HG02571 (cell line): ENCODE measurements at regions not wholly inside any gene's neighbourhood (a gene's known extent, or its start where the extent isn't known, plus 50 kb on each side); places are given as distances from the start of the nearest gene placed in this dataset.

Source experiments
- ATAC-seq: cut with Tn5 transposase; IDR thresholded peaks from one replicate; pipeline ENCODE4 v1.9.1; 2021; ENCODE audit warnings: mild to moderate bottlenecking, moderate library complexity; ENCODE audit not compliant: unreplicated experiment

DNA sequence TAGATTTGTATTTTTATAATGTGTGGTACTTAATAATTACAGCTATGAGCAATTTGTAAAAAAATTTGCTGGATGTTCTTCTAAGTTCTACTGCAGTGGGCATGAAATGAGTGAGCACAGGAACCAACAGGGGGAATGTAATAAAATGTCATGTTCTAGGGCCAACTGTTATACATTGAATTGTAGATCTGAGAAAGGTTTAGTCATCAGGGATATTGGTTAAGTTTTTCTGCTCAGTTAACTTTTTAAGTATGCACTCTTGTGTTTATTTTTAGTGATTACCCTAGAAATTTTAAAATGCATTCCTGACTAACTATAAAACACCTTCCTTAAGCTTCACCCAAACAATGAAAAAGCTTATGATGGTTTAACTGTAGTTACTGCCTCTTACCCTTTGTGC, 101.8 kb downstream of the CAND1 start:
- no peak for ATAC-seq

DNA sequence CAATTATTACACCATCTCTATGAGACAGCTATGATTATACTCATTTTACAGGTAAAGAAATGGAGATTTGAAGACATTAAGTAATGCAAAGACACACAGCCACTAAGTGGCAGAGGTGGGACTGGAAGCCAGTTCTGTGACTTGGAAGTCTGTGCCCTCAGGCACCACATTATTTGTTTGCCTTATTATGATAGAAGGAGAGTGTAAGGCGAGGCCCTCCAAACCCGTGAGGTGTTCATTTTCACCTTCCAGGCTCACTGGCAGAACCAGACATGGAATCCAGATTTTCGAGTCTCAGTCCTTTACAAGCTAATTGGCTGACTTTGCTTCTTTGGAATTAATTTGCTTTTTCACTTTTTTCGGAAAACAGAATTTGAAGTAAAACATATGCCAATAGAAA, 107.9 kb downstream of the CAND1 start:
- no peak for ATAC-seq

DNA sequence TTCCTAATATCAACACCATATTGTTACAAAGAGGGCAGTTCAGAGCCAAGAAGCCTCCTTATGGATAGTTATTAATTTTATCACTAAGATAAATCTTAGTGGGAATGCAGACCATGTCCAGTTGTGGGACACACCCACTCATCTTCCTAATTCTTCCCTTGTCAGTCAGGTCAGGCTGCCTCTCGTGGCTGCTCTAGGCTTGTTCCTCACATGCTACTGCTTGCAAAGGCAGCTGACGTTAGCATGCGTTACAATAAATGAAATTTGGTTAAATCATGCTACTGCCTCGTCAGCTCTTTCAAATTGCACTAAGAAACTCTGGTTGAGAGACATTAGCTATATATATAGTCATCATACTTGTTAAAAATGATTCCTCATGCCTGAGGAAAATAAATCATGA, 108.4 kb downstream of the CAND1 start:
- ATAC-seq, result no peak

DNA sequence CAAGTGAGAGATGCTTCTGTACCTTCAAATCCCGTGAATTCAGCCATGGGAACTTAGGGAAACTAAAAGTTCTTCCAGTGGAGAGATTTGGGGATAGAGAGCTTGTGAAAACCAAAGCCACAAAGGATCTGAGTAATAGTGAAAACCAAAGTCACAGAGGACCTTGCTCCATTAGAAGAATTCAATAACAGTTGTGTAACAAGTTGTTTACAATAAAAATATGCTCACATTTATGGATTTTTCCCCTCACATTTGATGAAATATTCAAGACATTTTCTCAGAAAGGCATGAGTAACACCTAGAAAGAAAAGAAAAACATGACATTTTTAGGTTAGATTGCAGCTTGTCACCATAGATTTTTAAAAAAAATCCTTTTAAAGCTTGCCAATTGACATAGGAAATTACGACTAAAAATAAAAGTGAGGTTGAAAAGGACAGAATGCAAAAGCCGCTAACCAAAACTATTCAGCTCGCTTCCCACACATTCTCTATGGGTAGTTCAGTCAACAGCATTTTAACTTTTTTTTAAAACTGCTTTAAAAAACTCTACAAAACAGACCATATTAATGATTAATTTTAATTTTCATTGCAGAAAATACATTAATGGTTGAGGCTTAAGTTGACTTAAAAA, 113.2 kb downstream of the CAND1 start:
- no peak for ATAC-seq

DNA sequence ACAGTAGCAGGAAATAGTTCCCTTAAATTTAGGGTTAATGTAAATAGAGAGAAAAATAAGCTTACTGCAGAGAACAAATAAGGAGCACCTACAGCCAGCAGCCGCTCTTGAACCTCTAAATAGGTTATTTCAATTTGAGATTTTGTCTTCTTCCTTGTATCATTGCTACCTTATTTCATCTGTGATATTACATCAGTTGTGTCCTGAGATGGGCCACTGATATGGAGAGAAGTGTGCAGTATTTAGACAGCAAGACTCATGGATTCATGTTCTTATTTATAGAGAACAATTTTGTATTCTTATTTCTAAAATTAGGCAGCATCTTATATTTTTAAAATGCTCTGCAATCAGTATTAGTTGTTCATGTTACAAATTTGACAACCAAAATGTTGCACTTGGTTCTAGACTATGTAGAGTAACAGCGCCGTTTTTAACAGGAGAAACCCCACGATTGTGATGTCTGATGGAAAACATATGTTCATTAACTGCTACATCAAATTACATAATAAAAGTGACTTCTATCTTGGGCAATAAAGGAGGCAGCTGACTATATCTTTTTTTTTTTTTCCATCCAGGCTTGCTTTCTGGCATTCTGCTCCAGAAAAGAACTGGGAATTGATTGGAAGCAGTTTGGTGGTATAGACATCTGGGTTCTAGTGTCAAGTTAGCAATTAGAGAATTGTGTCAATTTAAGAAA, 117.9 kb downstream of the CAND1 start:
- ATAC-seq, result no peak

DNA sequence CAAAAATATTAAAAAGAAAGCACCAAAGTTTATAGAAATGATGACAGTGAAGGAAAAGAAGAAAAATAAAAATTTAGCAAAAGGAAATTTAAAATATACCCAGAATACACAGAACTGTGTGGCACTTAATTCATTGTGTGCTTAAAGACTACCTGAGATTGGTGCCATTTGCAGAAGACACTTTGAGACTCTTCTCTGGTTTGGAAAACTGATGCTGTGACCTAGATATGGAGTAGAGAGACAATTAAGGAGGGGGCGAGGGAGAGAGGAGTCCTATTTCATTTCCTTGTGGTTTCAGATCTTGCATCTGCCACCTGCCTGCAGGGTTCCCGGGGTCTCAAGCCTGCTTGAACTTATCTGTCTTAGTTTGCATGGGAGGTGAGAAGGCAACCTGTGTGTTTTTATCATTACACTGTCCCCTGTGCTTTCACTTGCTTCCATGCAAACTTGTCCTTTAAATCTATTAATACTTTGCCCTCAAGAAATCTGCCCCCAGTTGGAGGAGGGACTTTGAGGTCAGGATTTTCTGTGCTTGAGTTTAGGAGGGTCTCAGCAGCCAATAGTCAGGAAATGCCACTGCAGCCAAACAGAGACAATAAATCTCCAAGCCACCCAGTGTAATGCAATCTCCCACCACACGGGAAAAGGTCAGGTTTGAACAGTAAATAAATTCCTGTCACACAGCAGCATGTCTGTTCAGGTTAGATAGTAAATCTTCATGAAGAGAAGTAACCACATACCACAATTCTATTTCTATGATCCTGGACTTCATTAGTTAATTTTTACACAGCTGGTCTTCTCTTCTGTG, 119.4 kb downstream of the CAND1 start:
- no peak for ATAC-seq

DNA sequence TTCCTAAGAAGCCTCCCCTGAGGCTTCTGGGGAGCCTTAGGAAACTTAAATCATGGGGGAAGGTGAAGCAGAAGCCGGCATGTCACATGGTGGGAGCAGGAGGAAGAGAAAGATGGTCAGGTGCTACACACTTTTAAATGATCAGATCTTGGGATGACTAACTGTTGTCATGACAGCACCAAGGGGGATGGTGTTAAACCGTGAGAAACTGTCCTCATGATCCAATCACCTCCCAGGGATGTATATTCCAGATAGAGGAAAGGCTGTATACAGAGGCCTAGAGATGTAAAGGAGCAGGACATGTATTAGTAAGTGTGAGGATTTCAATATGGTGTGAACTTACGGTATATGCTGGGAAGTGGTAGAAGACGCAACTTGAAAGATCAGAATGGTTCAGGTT, 121.1 kb downstream of the CAND1 start:
- ATAC-seq, result no peak

DNA sequence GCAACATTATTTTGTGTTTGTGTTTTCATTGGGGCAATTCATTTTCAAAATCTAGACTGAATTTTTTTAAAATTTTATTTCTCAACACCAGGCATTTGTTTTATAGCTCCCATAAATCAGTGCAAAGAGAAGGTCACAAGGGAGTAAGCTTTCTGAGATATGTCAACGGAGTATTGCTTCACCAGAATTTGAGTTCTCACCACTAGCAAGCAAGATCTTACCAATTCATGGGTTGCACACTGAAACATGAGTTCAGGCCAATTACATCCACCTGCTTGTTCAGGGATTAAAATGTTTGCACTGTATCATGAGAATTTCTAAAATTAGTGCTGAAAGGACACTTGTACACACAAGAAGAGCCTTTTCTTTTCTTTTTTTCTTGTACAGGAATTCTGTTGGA, 121.9 kb downstream of the CAND1 start:
- no peak for ATAC-seq

DNA sequence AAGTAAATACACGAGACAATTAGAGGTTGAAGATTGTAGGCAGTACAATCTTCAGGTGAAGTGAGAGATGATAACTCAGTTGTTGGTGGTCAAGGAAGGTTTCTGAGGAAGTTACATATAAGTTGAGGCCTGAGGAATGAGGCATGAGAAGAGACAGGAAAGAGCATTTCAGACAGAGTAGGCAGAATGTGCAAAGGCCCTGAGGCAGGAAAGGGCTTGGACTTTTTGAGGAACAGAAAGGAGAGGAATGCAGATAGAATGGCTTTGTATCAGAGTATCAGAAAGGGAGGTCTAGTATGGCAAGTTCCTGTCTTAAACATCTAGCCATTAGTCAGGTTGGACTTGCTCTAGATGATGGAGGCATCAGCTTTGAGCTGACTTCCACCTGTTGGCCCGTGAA, 122.5 kb downstream of the CAND1 start:
- no peak for ATAC-seq

DNA sequence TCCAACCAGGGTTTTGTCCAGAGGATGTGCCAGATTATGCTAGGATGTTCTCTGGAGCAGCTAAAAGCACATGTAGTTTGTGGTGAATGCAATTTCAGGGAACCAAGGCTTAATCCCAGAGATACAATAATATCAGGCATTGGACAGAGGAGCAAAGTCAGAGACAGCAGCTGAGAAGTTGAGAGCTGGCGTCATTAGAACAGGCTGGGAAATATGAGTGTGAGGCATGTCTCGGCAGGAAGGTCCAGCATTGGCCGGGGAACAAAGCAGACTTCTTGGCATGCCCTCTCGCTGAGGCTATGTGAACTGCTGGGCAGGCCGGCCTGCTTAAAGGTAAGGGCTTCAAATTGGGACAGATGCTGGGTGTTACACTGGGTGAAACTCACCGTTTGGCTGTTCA, 125.4 kb downstream of the CAND1 start:
- no peak for ATAC-seq

DNA sequence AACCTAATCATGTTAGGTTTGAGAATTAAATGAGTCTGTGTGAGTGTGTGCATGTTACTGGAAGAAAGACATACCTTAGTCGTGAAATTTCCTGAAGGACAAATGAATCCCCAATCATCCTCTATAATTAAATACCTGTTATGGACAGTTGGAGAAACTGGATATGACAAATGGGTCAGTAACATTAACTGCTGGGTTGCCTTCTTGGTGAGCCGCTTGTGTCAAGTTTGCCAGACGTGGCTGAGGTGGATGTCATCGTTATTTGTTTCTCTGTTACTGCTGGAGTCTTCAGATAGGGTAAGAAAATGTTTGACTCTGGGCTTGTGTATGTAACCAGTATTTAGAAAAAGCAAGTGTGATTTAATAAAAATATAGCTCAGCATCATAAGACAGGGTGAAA, 131.6 kb downstream of the CAND1 start:
- no peak for ATAC-seq

DNA sequence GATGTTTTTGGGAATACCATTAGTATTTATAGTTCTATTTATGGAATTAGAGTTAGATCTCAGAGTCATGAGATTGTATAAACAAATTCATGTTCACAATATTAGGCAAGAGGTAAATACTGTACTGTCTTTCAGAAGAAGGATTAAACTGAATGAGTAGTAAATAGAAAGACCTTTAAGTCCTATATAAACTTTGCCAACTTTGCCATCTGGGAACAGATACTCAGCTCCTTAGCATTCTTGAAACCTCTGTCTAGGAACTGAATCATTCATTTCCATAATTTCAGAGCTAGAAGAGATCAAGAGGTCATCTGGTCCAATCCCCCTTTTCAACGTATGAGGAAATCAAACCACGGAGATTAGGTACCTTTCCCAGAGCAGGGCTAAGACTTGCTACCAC, 141.1 kb downstream of the CAND1 start:
- no peak for ATAC-seq

DNA sequence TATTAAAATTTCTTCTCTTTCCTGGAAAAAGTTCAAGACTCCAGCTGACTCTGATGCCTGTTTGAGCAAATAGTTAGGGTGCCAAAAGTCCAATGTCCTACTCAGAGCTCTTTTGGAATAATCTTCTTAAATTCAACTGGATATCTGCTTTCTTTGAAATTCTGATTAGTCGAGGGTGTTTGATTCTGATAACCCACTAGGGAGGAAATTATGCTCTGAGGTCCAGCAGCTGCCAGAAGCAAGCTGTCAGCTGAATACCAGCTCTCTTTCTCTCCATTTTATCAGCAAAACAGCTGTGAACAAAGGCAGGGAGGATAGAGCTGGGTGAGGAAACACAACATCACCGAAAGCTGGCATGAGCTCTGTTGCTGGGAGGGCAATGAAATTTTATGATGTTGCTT, 141.5 kb downstream of the CAND1 start:
- ATAC-seq, result no peak

DNA sequence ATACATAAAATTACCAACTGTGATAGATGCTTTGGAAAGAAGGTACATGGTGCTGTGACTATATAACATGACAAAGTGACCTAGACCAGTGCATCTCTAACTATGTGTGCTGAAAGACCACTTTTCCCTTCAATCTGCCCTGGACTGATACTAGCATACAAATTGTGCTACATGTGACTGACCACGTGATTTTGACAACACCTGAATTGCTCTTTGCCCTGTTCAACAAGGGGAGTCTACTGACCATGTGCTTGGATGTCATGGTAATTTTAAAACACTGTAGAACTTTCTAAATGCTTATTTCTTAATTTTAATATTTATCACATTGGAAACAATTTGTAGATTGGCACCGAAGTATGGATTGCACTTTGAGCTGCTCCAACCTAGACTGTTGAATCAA, 142.4 kb downstream of the CAND1 start:
- ATAC-seq, result no peak

DNA sequence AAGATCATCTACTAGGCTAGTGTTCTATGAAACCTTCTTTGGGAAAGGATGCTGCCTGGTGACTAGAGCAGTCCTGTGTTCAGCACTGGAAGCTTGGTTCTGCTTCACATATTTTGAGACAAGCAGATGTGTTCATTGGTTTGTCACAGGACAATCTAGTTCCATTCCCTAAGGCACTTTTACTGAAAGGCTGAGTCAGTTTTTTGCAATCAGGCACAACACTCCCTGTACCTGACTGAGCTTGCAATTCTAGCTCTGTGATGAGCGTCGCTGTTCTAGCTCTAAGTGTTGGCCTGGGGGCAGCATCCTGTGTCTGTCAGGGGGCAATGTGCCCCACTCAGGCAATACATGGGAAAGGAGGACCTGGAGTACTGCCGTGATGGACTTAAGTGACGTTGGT, 144.4 kb downstream of the CAND1 start:
- no peak for ATAC-seq

DNA sequence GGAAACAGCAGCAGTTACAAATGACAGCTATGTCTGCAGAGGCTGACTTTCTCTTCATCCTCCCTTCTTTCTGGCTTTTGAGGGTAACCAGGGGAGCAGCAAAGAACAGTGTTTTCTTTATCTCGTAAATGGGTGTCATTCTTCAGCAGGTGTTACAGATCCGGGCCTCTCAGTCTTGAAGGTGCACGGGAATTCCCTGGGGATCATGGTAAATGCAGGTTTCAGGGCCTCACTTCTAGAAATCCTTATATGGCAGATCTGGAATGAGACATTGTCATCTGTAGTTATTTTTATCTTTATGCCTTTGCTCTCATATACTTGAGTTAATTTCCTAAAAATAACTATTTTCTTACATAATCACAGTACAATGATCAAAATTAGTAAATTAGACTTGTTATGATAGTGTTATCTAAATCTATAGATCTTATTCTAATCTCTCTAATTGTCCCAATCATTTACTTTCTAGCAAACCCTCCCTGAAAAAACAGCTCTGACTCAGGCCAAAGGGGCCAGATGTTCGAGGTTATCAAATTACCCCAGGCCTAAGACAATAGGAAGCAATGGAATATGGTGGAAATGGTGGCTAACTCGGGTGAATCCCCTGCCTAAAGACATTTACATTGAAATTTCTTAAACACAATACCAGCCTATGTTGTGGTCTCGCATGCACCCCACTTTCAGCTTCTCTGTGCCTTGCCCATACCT, 145.0 kb downstream of the CAND1 start:
- ATAC-seq, result no peak

DNA sequence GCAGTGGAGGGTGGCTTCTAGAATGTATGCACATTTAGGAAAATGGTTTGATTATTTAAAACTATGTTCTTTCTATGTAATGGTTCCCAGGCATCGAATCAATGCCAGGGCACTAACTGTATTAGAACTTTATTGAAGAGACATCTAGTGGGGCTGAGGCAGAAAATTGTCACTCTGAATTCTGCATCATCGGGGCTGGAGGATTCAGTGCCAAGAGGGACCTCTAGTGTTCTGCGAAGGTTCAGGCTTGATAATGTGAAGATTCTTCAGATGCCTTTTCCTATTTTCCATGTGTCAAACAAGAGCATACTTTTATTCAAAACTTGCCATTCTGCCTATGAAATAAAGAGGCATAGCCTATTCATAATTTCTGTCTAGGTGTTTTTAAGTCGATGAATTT, 146.3 kb downstream of the CAND1 start:
- ATAC-seq, result no peak

DNA sequence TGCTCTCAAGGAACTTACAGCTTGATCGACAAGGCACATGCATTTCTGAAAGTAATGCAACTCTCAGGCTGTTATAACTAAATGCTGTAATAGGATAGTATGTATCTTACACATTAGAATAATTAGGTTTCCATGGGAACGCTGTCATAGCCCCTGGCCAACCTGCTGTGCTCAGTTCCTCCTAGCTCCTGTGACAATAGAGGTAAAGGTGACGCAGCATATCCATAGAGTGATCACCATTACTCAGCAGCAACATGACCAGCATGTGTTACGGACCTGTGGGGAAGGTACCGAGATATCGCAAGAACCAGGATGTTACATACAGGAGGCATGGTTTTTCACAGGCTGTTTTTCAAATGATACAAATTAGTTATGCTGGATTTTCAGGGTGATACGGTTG, 150.7 kb downstream of the CAND1 start:
- ATAC-seq, result no peak

DNA sequence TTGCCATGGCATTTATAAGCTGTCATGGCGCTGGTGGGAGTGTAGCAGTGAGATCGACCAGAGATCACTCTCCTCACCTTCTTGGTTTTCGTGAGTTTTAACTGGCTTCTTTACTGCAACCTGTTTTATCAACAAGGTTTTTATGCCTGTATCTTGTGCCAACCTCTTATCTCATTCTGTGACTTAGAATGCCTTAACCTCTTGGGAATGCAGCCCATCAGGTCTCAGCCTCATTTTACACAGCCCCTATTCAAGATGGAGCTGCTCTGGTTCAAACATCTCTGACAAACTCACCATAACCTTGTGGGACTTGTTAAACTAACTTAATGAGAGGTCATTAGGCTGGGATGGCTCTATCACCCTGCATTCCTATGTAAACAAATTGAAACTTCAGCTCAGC, 151.3 kb downstream of the CAND1 start:
- no peak for ATAC-seq

DNA sequence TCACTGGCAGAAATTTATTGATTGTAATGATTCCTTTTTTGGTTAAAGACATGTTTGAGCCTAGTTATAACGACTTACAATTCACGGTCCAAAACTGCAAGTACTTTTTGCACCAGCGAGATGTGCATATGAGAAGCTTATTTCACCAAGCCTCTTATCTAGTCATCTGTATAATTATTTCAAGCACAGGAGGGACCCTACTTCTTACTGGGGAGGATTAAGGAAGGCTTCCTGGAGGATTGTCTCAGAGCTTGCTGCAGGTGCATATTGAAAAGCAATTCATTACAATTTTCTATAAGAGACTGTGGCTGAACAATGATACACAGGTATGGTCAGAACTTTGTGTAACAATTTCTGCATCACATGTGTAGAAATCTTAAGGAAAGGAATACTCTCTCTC, 152.9 kb downstream of the CAND1 start:
- ATAC-seq, result no peak

DNA sequence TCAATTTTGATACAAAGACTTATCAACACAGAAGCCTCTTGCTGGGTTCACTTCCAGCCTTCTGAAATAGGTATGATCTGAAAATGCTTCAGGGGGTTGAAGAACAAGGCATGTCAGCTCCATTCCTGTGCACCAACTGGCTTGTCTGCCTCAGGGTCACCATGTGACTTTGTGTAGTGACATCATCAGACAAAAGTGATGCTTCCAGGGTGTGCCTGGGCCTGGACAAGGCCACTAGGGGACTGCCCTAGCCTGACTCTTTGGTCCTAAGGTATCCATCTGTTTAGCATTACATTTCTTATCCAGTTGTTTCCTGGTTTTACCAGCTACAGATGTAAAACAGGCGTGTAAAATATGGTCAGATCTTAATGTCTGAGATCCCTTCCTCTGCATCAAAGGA, 155.6 kb downstream of the CAND1 start:
- ATAC-seq, result no peak

DNA sequence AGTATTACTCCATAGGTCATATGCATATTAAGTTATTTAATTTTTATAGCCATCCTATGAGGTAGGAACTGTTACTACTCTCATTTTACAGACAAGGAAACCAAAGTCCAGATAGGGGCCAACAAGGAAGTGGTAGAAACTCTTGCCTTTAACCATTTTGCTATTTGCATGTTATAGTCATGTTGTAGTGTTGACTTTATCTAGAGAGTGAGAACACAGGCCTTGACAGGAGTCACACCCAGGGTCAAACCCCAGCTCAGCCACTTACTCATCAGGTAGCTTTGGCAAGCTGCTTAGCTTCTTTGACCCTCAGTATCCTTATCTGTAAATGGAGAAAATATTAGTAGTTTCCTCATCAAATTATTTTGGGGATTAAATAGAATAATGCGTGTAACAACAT, 156.2 kb downstream of the CAND1 start:
- no peak for ATAC-seq
